MCF 10A (cell line): ENCODE measurements at regions not wholly inside any gene's neighbourhood (a gene's known extent, or its start where the extent isn't known, plus 50 kb on each side); places are given as distances from the start of the nearest gene placed in this dataset.

Experiments
- BruUV-seq: library from RNA; stranded (reverse); fragments of 400-500 nt; replicated peaks from 2 replicates; lab custom pipeline; 2021; lab: Mats Ljungman, UMichigan
- CTCF ChIA-PET: fragments of 300-600 bp; sonication (Branson Sonifier 250); formaldehyde crosslinking; extraction: SDS; loops from one replicate; lab custom pipeline; 2021; ENCODE audit warnings: antibody characterized with exemption, inconsistent platforms; lab: Yijun Ruan, JAX
- POLR2A ChIA-PET: fragments of 300-600, 350-650 bp; sonication (Branson Sonifier 250); formaldehyde crosslinking; extraction: SDS; loops from one replicate; lab custom pipeline; 2020; ENCODE audit warnings: antibody characterized with exemption, inconsistent platforms; lab: Yijun Ruan, JAX
- DNase-seq: peaks from one replicate; pipeline ENCODE4 v3.0.0-alpha.2; 2018; ENCODE audit not compliant: unreplicated experiment
- H3K27ac Mint-ChIP-seq: one replicate; pipeline ENCODE4 v1.8.0; 2022; ENCODE audit warnings: mild to moderate bottlenecking, low read depth, mixed read lengths; ENCODE audit not compliant: unreplicated experiment
- H3K27me3 Mint-ChIP-seq: one replicate; pipeline ENCODE4 v1.8.0; 2022; ENCODE audit warnings: mixed read lengths; ENCODE audit not compliant: insufficient read depth, unreplicated experiment
- H3K36me3 Mint-ChIP-seq: one replicate; pipeline ENCODE4 v1.8.0; 2022; ENCODE audit warnings: mild to moderate bottlenecking, moderate library complexity, mixed read lengths; ENCODE audit not compliant: insufficient read depth, unreplicated experiment
- H3K4me1 Mint-ChIP-seq: one replicate; pipeline ENCODE4 v1.8.0; 2022; ENCODE audit warnings: mixed read lengths; ENCODE audit not compliant: insufficient read depth, unreplicated experiment
- H3K4me3 Mint-ChIP-seq: one replicate; pipeline ENCODE4 v1.8.0; 2022; ENCODE audit warnings: mild to moderate bottlenecking, moderate library complexity, mixed read lengths; ENCODE audit not compliant: unreplicated experiment
- H3K9me3 Mint-ChIP-seq: one replicate; pipeline ENCODE4 v1.8.0; 2022; ENCODE audit warnings: mixed read lengths; ENCODE audit not compliant: unreplicated experiment
- CTCF ChIP-seq: fragments of 200-600 bp; IDR thresholded peaks from one replicate; pipeline ENCODE4 v1.8.0; 2022; ENCODE audit warnings: antibody characterized with exemption, mild to moderate bottlenecking; ENCODE audit not compliant: unreplicated experiment
- intact Hi-C: fragments of 100-400 bp; cut with micrococcal nuclease; formaldehyde crosslinking; loops from 2 replicates; pipeline ENCODE4 v1.14.1; 2022

GRCh38 chr5:15385553-15385952 is 114.4 kb upstream of the FBXL7 start:
- CTCF ChIA-PET, result interaction anchor here (0.5 kb wide), 1 partner anchor 51 kb away, joined by 4 read pairs; no protein-coding TSS in a partner anchor
- no peaks in the 10 kb centered on the region for H3K4me1 Mint-ChIP-seq
- BruUV-seq, result no TSS peak
- H3K4me3 Mint-ChIP-seq, result no peak overlapping the region
- no peak for DNase-seq
- H3K27me3 Mint-ChIP-seq, result peaks cover 14% of the 10 kb centered on the region
- H3K36me3 Mint-ChIP-seq, result no peaks in the 10 kb centered on the region
- POLR2A ChIA-PET, result no interaction called here
- intact Hi-C loops, result no loop called here
- H3K9me3 Mint-ChIP-seq, result no peaks in the 10 kb centered on the region
- H3K27ac Mint-ChIP-seq, result no peak overlapping the region
- no peak for TF ChIP-seq CTCF

- no peak overlapping the region for H3K4me3 Mint-ChIP-seq
- H3K27me3 Mint-ChIP-seq, result peaks cover 19% of the 10 kb centered on the region
- no peaks in the 10 kb centered on the region for H3K9me3 Mint-ChIP-seq
- no peak for TF ChIP-seq CTCF
- intact Hi-C loops, result no loop called here
- H3K27ac Mint-ChIP-seq, result no peak overlapping the region
- ChIA-PET POLR2A (no interaction called here), CTCF (interaction anchor here (0.6 kb wide), 1 partner anchor 13 kb away, joined by 3 read pairs; no protein-coding TSS in a partner anchor)
- DNase-seq, result no peak
- no peaks in the 10 kb centered on the region for H3K4me1 Mint-ChIP-seq
- BruUV-seq, result no TSS peak
- H3K36me3 Mint-ChIP-seq, result no peaks in the 10 kb centered on the region
These were observed 114.9 kb upstream of the FBXL7 start for GRCh38 chr5:15385037-15385436.

GRCh38 chr5:15384581-15384980 is 115.4 kb upstream of the FBXL7 start:
- TF ChIP-seq CTCF, result no peak
- ChIA-PET CTCF (interaction anchor here (0.6 to 1.2 kb wide), 3 partner anchors 13 to 407 kb away, joined by 3 to 7 read pairs (median 5); no protein-coding TSS in a partner anchor), POLR2A (no interaction called here)
- no TSS peak for BruUV-seq
- peaks cover 24% of the 10 kb centered on the region for H3K27me3 Mint-ChIP-seq
- no peaks in the 10 kb centered on the region for H3K36me3 Mint-ChIP-seq
- DNase-seq, result no peak
- intact Hi-C loops, result no loop called here
- H3K27ac Mint-ChIP-seq, result no peak overlapping the region
- no peaks in the 10 kb centered on the region for H3K9me3 Mint-ChIP-seq
- H3K4me1 Mint-ChIP-seq, result no peaks in the 10 kb centered on the region
- H3K4me3 Mint-ChIP-seq, result no peak overlapping the region

- no peak overlapping the region for H3K27ac Mint-ChIP-seq
- POLR2A ChIA-PET, result no interaction called here
- H3K27me3 Mint-ChIP-seq, result peaks cover 28% of the 10 kb centered on the region
- CTCF ChIA-PET, result interaction anchor here (0.6 to 1.5 kb wide), 4 partner anchors 381 to 810 kb away, joined by 3 to 7 read pairs (median 4); no protein-coding TSS in a partner anchor
- no TSS peak for BruUV-seq
- no peak overlapping the region for H3K4me3 Mint-ChIP-seq
- TF ChIP-seq CTCF, result no peak
- H3K36me3 Mint-ChIP-seq, result no peaks in the 10 kb centered on the region
- no peaks in the 10 kb centered on the region for H3K9me3 Mint-ChIP-seq
- intact Hi-C loops, result no loop called here
- H3K4me1 Mint-ChIP-seq, result no peaks in the 10 kb centered on the region
- no peak for DNase-seq
These were observed 115.8 kb upstream of the FBXL7 start for GRCh38 chr5:15384176-15384575.
